GM12878 (cell line): ENCODE measurements at regions not wholly inside any gene's neighbourhood (a gene's known extent, or its start where the extent isn't known, plus 50 kb on each side); places are given as distances from the start of the nearest gene placed in this dataset.

Experiments used
- ATAC-seq: fragments of 200-7000 bp; cut with Tn5 transposase; 3 replicates; pipeline ENCODE4 v1.9.1; 2020; ENCODE audit warnings: mild to moderate bottlenecking, moderate library complexity
- BruUV-seq: library from RNA; stranded (reverse); fragments of 400-500 nt; replicated peaks from 2 replicates; lab custom pipeline; 2021; lab: Mats Ljungman, UMichigan
- CTCF ChIA-PET: fragments of 300-600 bp; sonication (Branson Sonifier 250); formaldehyde crosslinking; extraction: SDS; loops from one replicate; lab custom pipeline; 2021; ENCODE audit warnings: inconsistent platforms; lab: Yijun Ruan, JAX
- POLR2A ChIA-PET: fragments of 350-600 bp; formaldehyde crosslinking; extraction: SDS; loops from one replicate; lab custom pipeline; 2021; ENCODE audit warnings: inconsistent platforms; lab: Charles Lee
- RAD21 ChIA-PET: fragments of 300-600 bp; sonication (Branson Sonifier 250); formaldehyde crosslinking; loops from one replicate; lab custom pipeline; 2023; ENCODE audit warnings: antibody characterized with exemption; ENCODE audit not compliant: unreplicated experiment; lab: Charles Lee
- SMC1A ChIA-PET: fragments of 300-600 bp; sonication (Branson Sonifier 250); formaldehyde crosslinking; loops from one replicate; lab custom pipeline; 2023; ENCODE audit not compliant: unreplicated experiment, uncharacterized antibody; lab: Charles Lee
- DNase-seq: peaks from one replicate; pipeline ENCODE4 v3.0.0-alpha.2; 2011; ENCODE audit warnings: low read depth, low spot score
- FAIRE-seq: peaks from 3 replicates; lab custom pipeline; 2011; peaks lifted over from hg19 to GRCh38; lab: Jason Lieb, UNC
- H2AFZ ChIP-seq: 2 replicates; pipeline ENCODE4 v1.6.0; 2011; ENCODE audit warnings: low read depth, low read length, control low read depth; ENCODE audit not compliant: control insufficient read depth
- H3K27ac ChIP-seq: 2 replicates; pipeline ENCODE4 v1.5.1; 2011; ENCODE audit warnings: control low read depth; ENCODE audit not compliant: control insufficient read depth, insufficient read depth
- H3K27me3 ChIP-seq, 2 experiments: replicated peaks in 1 of 2; 2 replicates each; pipeline versions ENCODE4 v1.6.0 to v1.6.1; 2011; ENCODE audit warnings: low read length in 1 of 2; ENCODE audit not compliant: control insufficient read depth in 2 of 2, insufficient read depth in 2 of 2
- H3K36me3 ChIP-seq, 2 experiments: 2 replicates each; pipeline ENCODE4 v1.5.1; 2011; ENCODE audit warnings: low read length in 1 of 2; ENCODE audit not compliant: control insufficient read depth in 2 of 2, insufficient read depth in 2 of 2
- H3K4me1 ChIP-seq: 2 replicates; pipeline ENCODE4 v1.6.1; 2011; ENCODE audit warnings: mild to moderate bottlenecking, low read length, moderate library complexity, mixed read lengths; ENCODE audit not compliant: control insufficient read depth, insufficient read depth
- H3K4me2 ChIP-seq: 2 replicates; pipeline ENCODE4 v1.6.0; 2011; ENCODE audit warnings: control low read depth; ENCODE audit not compliant: control insufficient read depth, insufficient read depth
- H3K4me3 ChIP-seq: fragments of 200-600 bp; sonication (generic); 2 replicates; pipeline ENCODE4 v1.5.1; 2016
- H3K79me2 ChIP-seq: 2 replicates; pipeline ENCODE4 v1.6.0; 2011; ENCODE audit warnings: low read length; ENCODE audit not compliant: control insufficient read depth, insufficient read depth
- H3K9ac ChIP-seq: 2 replicates; pipeline ENCODE4 v1.8.0; 2011; ENCODE audit warnings: low read length, control low read depth, mixed read lengths; ENCODE audit not compliant: control insufficient read depth, insufficient read depth
- H3K9me3 ChIP-seq: replicated peaks from 3 replicates; pipeline ENCODE4 v1.5.1; 2011; ENCODE audit warnings: mild to moderate bottlenecking, low read length; ENCODE audit not compliant: control insufficient read depth, insufficient read depth
- H4K20me1 ChIP-seq: 2 replicates; pipeline ENCODE4 v1.6.0; 2011; ENCODE audit not compliant: control insufficient read depth, insufficient read depth
- BACH1 ChIP-seq: fragments of 450-650 bp; IDR thresholded peaks from 2 replicates; pipeline ENCODE4 v1.6.1; 2017; ENCODE audit warnings: mild to moderate bottlenecking, borderline replicate concordance
- EP300 ChIP-seq, 2 experiments: fragments of 150-350 bp in 1 of 2; IDR thresholded peaks; 2 replicates each; pipeline ENCODE4 v1.6.1; 2011 to 2012; ENCODE audit warnings: low read depth in 2 of 2, low read length in 2 of 2, borderline replicate concordance in 1 of 2, improper control_type of control experiment in 1 of 2, inconsistent platforms in 1 of 2; ENCODE audit not compliant: control insufficient read depth in 1 of 2
- FOS ChIP-seq: IDR thresholded peaks from 3 replicates; pipeline ENCODE4 v1.6.1; 2011; ENCODE audit warnings: borderline replicate concordance; ENCODE audit not compliant: insufficient read length; ENCODE audit errors: extremely low read depth
- HDGF ChIP-seq: fragments of 450-650 bp; IDR thresholded peaks from 2 replicates; pipeline ENCODE4 v1.6.1; 2016; ENCODE audit warnings: antibody characterized with exemption
- IRF3 ChIP-seq: fragments of 450-650 bp; IDR thresholded peaks from 2 replicates; pipeline ENCODE4 v1.6.1; 2014; ENCODE audit warnings: mild to moderate bottlenecking
- MEF2B ChIP-seq: fragments of 450-650 bp; IDR thresholded peaks from 2 replicates; pipeline ENCODE4 v1.6.1; 2018; ENCODE audit warnings: mild to moderate bottlenecking, moderate library complexity; ENCODE audit not compliant: partially characterized antibody, poor library complexity, severe bottlenecking
- MLLT1 ChIP-seq: fragments of 450-650 bp; IDR thresholded peaks from 2 replicates; pipeline ENCODE4 v1.6.1; 2016; ENCODE audit warnings: mild to moderate bottlenecking
- NFIC ChIP-seq: IDR thresholded peaks from 2 replicates; pipeline ENCODE4 v1.6.1; 2012; ENCODE audit warnings: low read depth, mild to moderate bottlenecking, inconsistent platforms, low read length, moderate library complexity
- PRDM15 ChIP-seq: fragments of 450-650 bp; formaldehyde crosslinking; IDR thresholded peaks from 2 replicates; pipeline ENCODE4 v1.4.0; 2020; ENCODE audit warnings: mild to moderate bottlenecking, moderate library complexity
- SKIL ChIP-seq: fragments of 450-650 bp; IDR thresholded peaks from 2 replicates; pipeline ENCODE4 v1.6.1; 2017; ENCODE audit warnings: mild to moderate bottlenecking, low read depth, inconsistent platforms; ENCODE audit not compliant: poor library complexity, severe bottlenecking
- SMAD5 ChIP-seq: IDR thresholded peaks from 2 replicates; pipeline ENCODE4 v1.6.1; 2016; ENCODE audit warnings: antibody characterized with exemption, low read depth
- ZBTB33 ChIP-seq: fragments of 450-650 bp; IDR thresholded peaks from 2 replicates; pipeline ENCODE4 v1.6.1; 2017; ENCODE audit warnings: mild to moderate bottlenecking
- WGBS: methylation state at CpG from one replicate; pipeline ENCODE4 v1.1.6; 2016; ENCODE audit warnings: low lambda C conversion rate; ENCODE audit not compliant: insufficient replicate concordance, insufficient coverage; ENCODE audit errors: missing lambda C conversion rate; 5-methylcytosine and 5-hydroxymethylcytosine counted together
- in situ Hi-C: fragments of 300-500 bp; cut with MboI; formaldehyde crosslinking; loops from 9 replicates; pipeline ENCODE4 v1.14.3; 2018; ENCODE audit warnings: mixed read lengths
- intact Hi-C: fragments of 100-400 bp; cut with micrococcal nuclease; formaldehyde crosslinking; loops from one replicate; pipeline ENCODE4 v1.14.2; 2022; ENCODE audit not compliant: unreplicated experiment

- H3K4me3 ChIP-seq = no peak overlapping the region
- H3K27ac ChIP-seq = no peak overlapping the region
- H3K4me1 ChIP-seq = no peaks in the 10 kb centered on the region
- no peak for TF ChIP-seq MEF2B
- TF ChIP-seq ZBTB33 = no peak
- no peak for TF ChIP-seq FOS
- no peak for TF ChIP-seq BACH1
- no peak for TF ChIP-seq SKIL
- no peak for TF ChIP-seq PRDM15
- TF ChIP-seq IRF3 = no peak
- no peak for TF ChIP-seq SMAD5
- no peak for TF ChIP-seq EP300 (IDR thresholded peaks at IDR 0.05; ENCODE audit: borderline replicate concordance in 1 of 2, control insufficient read depth in 1 of 2, low read depth in 2 of 2, low read length in 2 of 2)
- TF ChIP-seq NFIC = no peak
- TF ChIP-seq MLLT1 = no peak
- TF ChIP-seq HDGF = no peak
- ChIA-PET POLR2A (no interaction called here), RAD21 (no interaction called here), CTCF (interaction anchor here (0.8 kb wide), 1 partner anchor 206 kb away, joined by 3 read pairs; no protein-coding TSS in a partner anchor), SMC1A (no interaction called here)
- intact Hi-C loops (no loop called here), in situ Hi-C loops (no loop called here)
- H3K79me2 ChIP-seq = no peaks in the 10 kb centered on the region
- ATAC-seq = no peak
- no peak overlapping the region for H2AFZ ChIP-seq
- no peak for FAIRE-seq
- H3K4me2 ChIP-seq = no peak overlapping the region
- no peaks in the 10 kb centered on the region; the same call in 2 of the 3 replicates for H3K9me3 ChIP-seq
- no peak for DNase-seq
- no peaks in the 10 kb centered on the region for H4K20me1 ChIP-seq
- no peak overlapping the region for H3K9ac ChIP-seq
- BruUV-seq = no TSS peak
- H3K27me3 ChIP-seq = no peaks in the 10 kb centered on the region
- H3K36me3 ChIP-seq = no peaks in the 10 kb centered on the region
- WGBS = 20% methylated on average over 2 of the region's 2 CpGs
Observed at GRCh38 chr18:54465502-54465901, 107.8 kb downstream of the C18orf54 start.
